NCI-H524 (cell line): ENCODE measurements at regions not wholly inside any gene's neighbourhood (a gene's known extent, or its start where the extent isn't known, plus 50 kb on each side); places are given as distances from the start of the nearest gene placed in this dataset.

Experiments used
- DNase-seq, 2 experiments: peaks; one replicate each; lab custom pipeline; 2025; lab: John Stamatoyannopoulos, UW

GRCh38 chrX:36436361-36436760, 516.8 kb downstream of the CFAP47 start:
- DNase-seq, result no peak

- no peak for DNase-seq
These were observed 523.5 kb downstream of the CFAP47 start for GRCh38 chrX:36443007-36443406.

- DNase-seq, result no peak
These were observed 526.0 kb downstream of the CFAP47 start for GRCh38 chrX:36445566-36445965.

- no peak for DNase-seq
These were observed 542.6 kb downstream of the CFAP47 start for GRCh38 chrX:36462142-36462541.

- DNase-seq, result no peak
These were observed 527.6 kb upstream of the FAM47C start for GRCh38 chrX:36480441-36480990.

GRCh38 chrX:36501169-36501702, 506.9 kb upstream of the FAM47C start:
- no peak for DNase-seq

GRCh38 chrX:36504625-36505024, 503.5 kb upstream of the FAM47C start:
- no peak for DNase-seq

- no peak for DNase-seq
These were observed 500.1 kb upstream of the FAM47C start for GRCh38 chrX:36508042-36508441.

- DNase-seq, result no peak
These were observed 497.4 kb upstream of the FAM47C start for GRCh38 chrX:36510736-36511135.

- no peak for DNase-seq
These were observed 479.5 kb upstream of the FAM47C start for GRCh38 chrX:36528661-36529060.

- no peak for DNase-seq
These were observed 473.3 kb upstream of the FAM47C start for GRCh38 chrX:36534900-36535299.

GRCh38 chrX:36543499-36543898, 464.7 kb upstream of the FAM47C start:
- DNase-seq, result no peak

- no peak for DNase-seq
These were observed 445.2 kb upstream of the FAM47C start for GRCh38 chrX:36562986-36563385.

- no peak for DNase-seq
These were observed 439.2 kb upstream of the FAM47C start for GRCh38 chrX:36568946-36569345.

- DNase-seq, result no peak
These were observed 434.4 kb upstream of the FAM47C start for GRCh38 chrX:36573720-36574119.

- no peak for DNase-seq
These were observed 432.5 kb upstream of the FAM47C start for GRCh38 chrX:36575670-36576069.

- DNase-seq, result no peak
These were observed 431.2 kb upstream of the FAM47C start for GRCh38 chrX:36577006-36577405.

- peak; percentile 0 to 41 for DNase-seq
These were observed 427.1 kb upstream of the FAM47C start for GRCh38 chrX:36581030-36581429.

- DNase-seq, result no peak
These were observed 424.5 kb upstream of the FAM47C start for GRCh38 chrX:36583674-36584073.

- no peak for DNase-seq
These were observed 398.3 kb upstream of the FAM47C start for GRCh38 chrX:36609616-36610585.

GRCh38 chrX:36626898-36627297, 381.3 kb upstream of the FAM47C start:
- DNase-seq, result no peak

GRCh38 chrX:36640232-36640631, 367.9 kb upstream of the FAM47C start:
- no peak for DNase-seq

- no peak for DNase-seq
These were observed 366.1 kb upstream of the FAM47C start for GRCh38 chrX:36642052-36642451.
